ENCODE measurements at regions not wholly inside any gene's neighbourhood (a gene's known extent, or its start where the extent isn't known, plus 50 kb on each side); places are given as distances from the start of the nearest gene placed in this dataset.
"Not testable (repeated sequence)": the region's sequence is repeated elsewhere in the genome, so short reads cannot be mapped to it uniquely, and the experiment has no call there.

DNA sequence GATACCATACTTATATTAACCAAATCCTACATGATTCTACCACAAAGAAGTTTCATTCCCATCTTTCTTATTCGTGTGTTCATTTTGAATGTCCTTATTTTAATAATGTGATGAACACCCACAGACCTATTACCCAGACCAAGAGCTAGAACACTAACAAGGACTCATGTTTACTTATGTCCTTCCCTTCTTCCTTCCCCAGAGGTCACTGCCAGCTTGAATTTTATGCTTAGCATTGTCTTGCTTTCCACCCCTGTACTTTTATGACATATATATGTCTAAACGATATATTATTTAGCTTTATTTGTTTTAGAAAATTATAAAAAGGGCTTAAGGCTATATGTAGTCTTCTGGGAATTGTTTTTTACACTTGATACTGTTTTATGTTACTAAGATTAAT, 238.6 kb downstream of the LRIG3 start:
- no peak for DNase-seq
- TF ChIP-seq, protein P1, sequence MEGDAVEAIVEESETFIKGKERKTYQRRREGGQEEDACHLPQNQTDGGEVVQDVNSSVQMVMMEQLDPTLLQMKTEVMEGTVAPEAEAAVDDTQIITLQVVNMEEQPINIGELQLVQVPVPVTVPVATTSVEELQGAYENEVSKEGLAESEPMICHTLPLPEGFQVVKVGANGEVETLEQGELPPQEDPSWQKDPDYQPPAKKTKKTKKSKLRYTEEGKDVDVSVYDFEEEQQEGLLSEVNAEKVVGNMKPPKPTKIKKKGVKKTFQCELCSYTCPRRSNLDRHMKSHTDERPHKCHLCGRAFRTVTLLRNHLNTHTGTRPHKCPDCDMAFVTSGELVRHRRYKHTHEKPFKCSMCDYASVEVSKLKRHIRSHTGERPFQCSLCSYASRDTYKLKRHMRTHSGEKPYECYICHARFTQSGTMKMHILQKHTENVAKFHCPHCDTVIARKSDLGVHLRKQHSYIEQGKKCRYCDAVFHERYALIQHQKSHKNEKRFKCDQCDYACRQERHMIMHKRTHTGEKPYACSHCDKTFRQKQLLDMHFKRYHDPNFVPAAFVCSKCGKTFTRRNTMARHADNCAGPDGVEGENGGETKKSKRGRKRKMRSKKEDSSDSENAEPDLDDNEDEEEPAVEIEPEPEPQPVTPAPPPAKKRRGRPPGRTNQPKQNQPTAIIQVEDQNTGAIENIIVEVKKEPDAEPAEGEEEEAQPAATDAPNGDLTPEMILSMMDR (IDR thresholded peaks at IDR 0.05; ENCODE audit: low read depth, low read length): no peak
- no peaks in the 10 kb centered on the region; the same call in 1 of the 2 replicates for H3K9me3 ChIP-seq
- no peaks in the 10 kb centered on the region for H3K36me3 ChIP-seq
- H3K4me1 ChIP-seq: no peaks in the 10 kb centered on the region
- no peak overlapping the region for H3K4me3 ChIP-seq (ENCODE audit: low read depth, low read length)
- no peaks in the 10 kb centered on the region for H3K27me3 ChIP-seq

GRCh38 chr12:58695263-58695662, 225.0 kb downstream of the LRIG3 start:
- TF ChIP-seq, protein P1 (IDR thresholded peaks at IDR 0.05; ENCODE audit: low read depth, low read length): no peak
- DNase-seq: no peak
- no peak overlapping the region for H3K4me3 ChIP-seq (ENCODE audit: low read depth, low read length)
- H3K4me1 ChIP-seq: no peaks in the 10 kb centered on the region
- H3K27me3 ChIP-seq: no peaks in the 10 kb centered on the region
- no peaks in the 10 kb centered on the region; the same call in 1 of the 2 replicates for H3K9me3 ChIP-seq
- no peaks in the 10 kb centered on the region for H3K36me3 ChIP-seq

GRCh38 chr12:58701536-58701935, 218.8 kb downstream of the LRIG3 start:
- H3K4me1 ChIP-seq: no peaks in the 10 kb centered on the region
- DNase-seq: no peak
- no peak overlapping the region for H3K4me3 ChIP-seq (ENCODE audit: low read depth, low read length)

GRCh38 chr12:58703866-58704265, 216.4 kb downstream of the LRIG3 start:
- H3K36me3 ChIP-seq: no peaks in the 10 kb centered on the region
- no peak for DNase-seq
- no peaks in the 10 kb centered on the region for H3K4me1 ChIP-seq
- no peaks in the 10 kb centered on the region for H3K27me3 ChIP-seq
- TF ChIP-seq, protein P1 (IDR thresholded peaks at IDR 0.05; ENCODE audit: low read depth, low read length): no peak
- H3K9me3 ChIP-seq: no peaks in the 10 kb centered on the region
- H3K4me3 ChIP-seq (ENCODE audit: low read depth, low read length): no peak overlapping the region

More at GRCh38 chr12:58701536-58701935, 218.8 kb downstream of the LRIG3 start:
- H3K27me3 ChIP-seq: no peaks in the 10 kb centered on the region
- no peaks in the 10 kb centered on the region for H3K9me3 ChIP-seq
- no peaks in the 10 kb centered on the region for H3K36me3 ChIP-seq
- TF ChIP-seq, protein P1 (IDR thresholded peaks at IDR 0.05; ENCODE audit: low read depth, low read length): no peak

GRCh38 chr12:58704770-58705169, 215.5 kb downstream of the LRIG3 start:
- H3K36me3 ChIP-seq; H3K4me3 ChIP-seq (ENCODE audit: low read depth, low read length); H3K4me1 ChIP-seq; DNase-seq; H3K27me3 ChIP-seq; H3K9me3 ChIP-seq: not testable (repeated sequence)

- Histone ChIP-seq H3K27me3 (no peaks in the 10 kb centered on the region), H3K36me3 (no peaks in the 10 kb centered on the region), H3K9me3 (no peaks in the 10 kb centered on the region), H3K4me3 (ENCODE audit: low read depth, low read length) (no peak overlapping the region), H3K4me1 (no peaks in the 10 kb centered on the region)
- DNase-seq: no peak
- TF ChIP-seq, protein P1 (IDR thresholded peaks at IDR 0.05; ENCODE audit: low read depth, low read length): no peak
These were observed 209.4 kb downstream of the LRIG3 start for GRCh38 chr12:58710901-58711300.

DNA sequence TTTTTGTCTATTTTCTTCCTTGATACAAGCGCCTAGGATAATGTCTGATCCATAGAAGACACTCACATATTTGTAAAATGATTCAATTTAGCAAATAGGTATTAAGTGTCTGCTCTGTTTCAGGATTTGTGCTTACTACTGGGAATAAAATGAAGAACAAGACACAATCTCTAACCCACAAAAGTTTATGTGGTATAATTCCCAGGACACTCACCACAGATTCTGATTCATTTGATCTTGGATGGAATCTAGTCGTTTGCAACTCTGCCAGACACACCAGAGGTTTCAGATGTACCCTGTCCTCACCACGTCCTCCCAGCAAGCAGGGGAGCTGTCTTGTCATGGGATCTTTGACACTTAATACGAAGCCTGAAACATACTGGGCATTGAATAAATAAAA, 208.3 kb downstream of the LRIG3 start:
- Histone ChIP-seq H3K36me3 (no peaks in the 10 kb centered on the region), H3K4me1 (no peaks in the 10 kb centered on the region), H3K4me3 (ENCODE audit: low read depth, low read length) (no peak overlapping the region), H3K9me3 (no peaks in the 10 kb centered on the region), H3K27me3 (no peaks in the 10 kb centered on the region)
- TF ChIP-seq, protein P1 (IDR thresholded peaks at IDR 0.05; ENCODE audit: low read depth, low read length): no peak
- DNase-seq: no peak

All from BE2C (cell line).